WTC11 (cell line): ENCODE measurements at regions not wholly inside any gene's neighbourhood (a gene's known extent, or its start where the extent isn't known, plus 50 kb on each side); places are given as distances from the start of the nearest gene placed in this dataset.

Experiments
- ATAC-seq: fragments of 200-7000 bp; cut with Tn5 transposase; 2 replicates; pipeline ENCODE4 v1.10.0; 2021; ENCODE audit warnings: mild to moderate bottlenecking, moderate library complexity
- CTCF ChIA-PET: fragments of 300-600 bp; sonication (Branson Sonifier 250); formaldehyde crosslinking; loops from one replicate; lab custom pipeline; 2021; ENCODE audit warnings: antibody characterized with exemption; lab: Charles Lee
- POLR2A ChIA-PET: fragments of 350-600 bp; sonication (Branson Sonifier 250); formaldehyde crosslinking; loops from one replicate; lab custom pipeline; 2021; ENCODE audit warnings: antibody characterized with exemption; lab: Charles Lee
- DNase-seq: peaks from one replicate; pipeline ENCODE4 v3.0.0; 2021; ENCODE audit warnings: low spot score
- H3K27ac Mint-ChIP-seq: 2 replicates; pipeline ENCODE4 v1.8.0; 2021; ENCODE audit warnings: mixed read lengths
- H3K27me3 Mint-ChIP-seq: 2 replicates; pipeline ENCODE4 v1.8.0; 2021; ENCODE audit warnings: low read depth, mild to moderate bottlenecking, moderate library complexity, mixed read lengths
- H3K36me3 Mint-ChIP-seq: 2 replicates; pipeline ENCODE4 v1.8.0; 2021; ENCODE audit warnings: mixed read lengths
- H3K4me1 Mint-ChIP-seq: 2 replicates; pipeline ENCODE4 v1.8.0; 2022; ENCODE audit warnings: mixed read lengths
- H3K4me3 Mint-ChIP-seq: 2 replicates; pipeline ENCODE4 v1.8.0; 2021; ENCODE audit warnings: mild to moderate bottlenecking, moderate library complexity, mixed read lengths
- H3K9me3 Mint-ChIP-seq: 2 replicates; pipeline ENCODE4 v1.8.0; 2021; ENCODE audit warnings: mixed read lengths
- CREM ChIP-seq: sonication (generic); formaldehyde crosslinking; IDR thresholded peaks from 2 replicates; pipeline ENCODE4 v1.8.1; 2022; ENCODE audit warnings: mild to moderate bottlenecking, missing genetic modification reagents, moderate library complexity
- EMX1 ChIP-seq: fragments of 250-450 bp; sonication (Bioruptor Pico); IDR thresholded peaks from 2 replicates; pipeline ENCODE4 v1.8.0; 2021; ENCODE audit warnings: mild to moderate bottlenecking
- FOXJ3 ChIP-seq: sonication (generic); formaldehyde crosslinking; IDR thresholded peaks from 2 replicates; pipeline ENCODE4 v1.9.0; 2021; ENCODE audit warnings: missing genetic modification reagents, mild to moderate bottlenecking, borderline replicate concordance
- FOXK1 ChIP-seq: sonication (generic); formaldehyde crosslinking; IDR thresholded peaks from 2 replicates; pipeline ENCODE4 v1.8.0; 2022; ENCODE audit warnings: mild to moderate bottlenecking, moderate library complexity, missing genetic modification reagents
- HMGA2 ChIP-seq: fragments of 250-450 bp; sonication (Bioruptor Pico); IDR thresholded peaks from 2 replicates; pipeline ENCODE4 v1.4.0; 2021; ENCODE audit warnings: mild to moderate bottlenecking, moderate library complexity
- IRF2 ChIP-seq: sonication (generic); formaldehyde crosslinking; IDR thresholded peaks from 2 replicates; pipeline ENCODE4 v1.8.0; 2022; ENCODE audit warnings: low read depth, missing genetic modification reagents, borderline replicate concordance
- JAZF1 ChIP-seq: fragments of 250-450 bp; sonication (Bioruptor Pico); IDR thresholded peaks from 2 replicates; pipeline ENCODE4 v1.9.0; 2021; ENCODE audit warnings: moderate library complexity, mild to moderate bottlenecking, inconsistent platforms
- JUN ChIP-seq: sonication (generic); formaldehyde crosslinking; IDR thresholded peaks from 2 replicates; pipeline ENCODE4 v1.8.0; 2023; ENCODE audit warnings: mild to moderate bottlenecking, missing genetic modification reagents
- MYBL2 ChIP-seq: sonication (generic); formaldehyde crosslinking; IDR thresholded peaks from 2 replicates; pipeline ENCODE4 v1.8.1; 2023; ENCODE audit warnings: mild to moderate bottlenecking, moderate library complexity, missing genetic modification reagents
- NFATC4 ChIP-seq: fragments of 250-450 bp; sonication (Bioruptor Pico); IDR thresholded peaks from 2 replicates; pipeline ENCODE4 v1.9.0; 2021; ENCODE audit warnings: mild to moderate bottlenecking
- NR1H2 ChIP-seq: sonication (generic); formaldehyde crosslinking; IDR thresholded peaks from 2 replicates; pipeline ENCODE4 v1.9.0; 2021; ENCODE audit warnings: mild to moderate bottlenecking, moderate library complexity, missing genetic modification reagents
- RELA ChIP-seq: sonication (generic); formaldehyde crosslinking; IDR thresholded peaks from 2 replicates; pipeline ENCODE4 v1.8.1; 2022; ENCODE audit warnings: missing genetic modification reagents, mild to moderate bottlenecking, borderline replicate concordance
- RORB ChIP-seq: fragments of 250-450 bp; sonication (Bioruptor Pico); IDR thresholded peaks from 2 replicates; pipeline ENCODE4 v1.9.0; 2021; ENCODE audit warnings: mild to moderate bottlenecking
- SOX15 ChIP-seq: fragments of 250-450 bp; sonication (Bioruptor Pico); IDR thresholded peaks from 2 replicates; pipeline ENCODE4 v1.9.0; 2021; ENCODE audit warnings: mild to moderate bottlenecking
- SP1 ChIP-seq: sonication (generic); formaldehyde crosslinking; conservative IDR thresholded peaks from 2 replicates; pipeline ENCODE4 v1.8.1; 2022; ENCODE audit warnings: missing genetic modification reagents
- TCF7 ChIP-seq: sonication (generic); formaldehyde crosslinking; IDR thresholded peaks from 2 replicates; pipeline ENCODE4 v1.8.0; 2022; ENCODE audit warnings: mild to moderate bottlenecking, low read depth, missing genetic modification reagents, moderate library complexity
- ZBTB21 ChIP-seq: sonication (generic); formaldehyde crosslinking; IDR thresholded peaks from 2 replicates; pipeline ENCODE4 v1.8.1; 2023; ENCODE audit warnings: mild to moderate bottlenecking, missing genetic modification reagents, borderline replicate concordance
- ZNF138 ChIP-seq: sonication (generic); formaldehyde crosslinking; conservative IDR thresholded peaks from 2 replicates; pipeline ENCODE4 v1.8.1; 2022; ENCODE audit warnings: mild to moderate bottlenecking, moderate library complexity, missing genetic modification reagents
- ZNF219 ChIP-seq: sonication (generic); formaldehyde crosslinking; IDR thresholded peaks from 2 replicates; pipeline ENCODE4 v1.8.0; 2023; ENCODE audit warnings: missing genetic modification reagents, mild to moderate bottlenecking, borderline replicate concordance
- ZNF263 ChIP-seq: sonication (generic); formaldehyde crosslinking; IDR thresholded peaks from 2 replicates; pipeline ENCODE4 v1.8.1; 2022; ENCODE audit warnings: low read depth, mild to moderate bottlenecking, moderate library complexity, missing genetic modification reagents
- ZNF416 ChIP-seq: fragments of 250-450 bp; sonication (Bioruptor Pico); IDR thresholded peaks from 2 replicates; pipeline ENCODE4 v1.9.0; 2021; ENCODE audit warnings: mild to moderate bottlenecking, inconsistent platforms
- ZNF671 ChIP-seq: fragments of 250-450 bp; sonication (Bioruptor Pico); IDR thresholded peaks from 2 replicates; pipeline ENCODE4 v1.8.0; 2021; ENCODE audit warnings: mild to moderate bottlenecking
- TF ChIP-seq, protein P1 (sequence below): sonication (generic); formaldehyde crosslinking; IDR thresholded peaks from 2 replicates; pipeline ENCODE4 v1.8.0; 2023; ENCODE audit warnings: missing genetic modification reagents, mild to moderate bottlenecking, borderline replicate concordance
- TF ChIP-seq, protein P2 (sequence below): sonication (generic); formaldehyde crosslinking; IDR thresholded peaks from 2 replicates; pipeline ENCODE4 v1.8.1; 2022; ENCODE audit warnings: mild to moderate bottlenecking, moderate library complexity, missing genetic modification reagents
- TF ChIP-seq, protein P3 (sequence below): sonication (generic); formaldehyde crosslinking; IDR thresholded peaks from 2 replicates; pipeline ENCODE4 v1.8.0; 2022; ENCODE audit warnings: mild to moderate bottlenecking, missing genetic modification reagents
- TF ChIP-seq, protein P4 (sequence below): sonication (generic); formaldehyde crosslinking; IDR thresholded peaks from 2 replicates; pipeline ENCODE4 v1.8.1; 2023; ENCODE audit warnings: mild to moderate bottlenecking, moderate library complexity, missing genetic modification reagents
- TF ChIP-seq, protein P5 (sequence below): sonication (generic); formaldehyde crosslinking; IDR thresholded peaks from 2 replicates; pipeline ENCODE4 v1.8.1; 2022; ENCODE audit warnings: low read depth, mild to moderate bottlenecking, moderate library complexity, missing genetic modification reagents, borderline replicate concordance

DNA sequence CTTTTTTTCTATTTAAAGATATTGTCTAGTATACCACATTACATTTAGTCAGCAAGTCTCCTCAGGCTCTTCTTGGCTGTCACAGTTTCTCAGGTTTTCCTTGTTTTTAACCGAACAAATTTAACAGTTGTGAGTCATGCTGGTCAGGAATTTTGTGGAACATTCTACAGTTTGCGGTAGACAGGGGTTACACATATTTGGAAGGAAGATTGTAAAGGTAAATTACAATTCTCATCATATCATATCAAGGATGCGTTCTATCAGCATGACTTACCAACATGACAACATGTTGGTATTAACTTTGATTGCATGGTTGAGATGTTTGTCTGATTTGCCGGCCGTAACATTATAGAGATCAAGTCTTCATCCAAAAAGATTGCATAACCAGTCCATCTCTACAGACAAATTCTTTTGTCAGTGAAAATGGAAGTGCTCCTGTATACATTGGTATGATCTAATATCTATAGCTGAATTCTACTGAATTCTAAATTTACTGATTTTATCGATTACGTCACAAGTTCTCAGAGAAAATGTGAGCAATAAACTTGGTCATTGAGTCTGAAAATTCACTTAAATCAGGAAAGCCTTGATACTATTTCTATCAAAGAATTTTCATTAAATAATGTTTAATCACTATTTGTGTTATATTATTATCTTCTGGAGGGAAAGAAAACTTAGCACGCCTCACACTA lies 664.4 kb upstream of the SLC8A1 start:
- H3K27me3 Mint-ChIP-seq, result no peaks in the 10 kb centered on the region
- no peak overlapping the region for H3K27ac Mint-ChIP-seq
- DNase-seq, result no peak
- no peak overlapping the region for H3K4me3 Mint-ChIP-seq
- no peak for ATAC-seq
- H3K36me3 Mint-ChIP-seq, result peaks cover 17% of the 10 kb centered on the region
- TF ChIP-seq, protein P1, sequence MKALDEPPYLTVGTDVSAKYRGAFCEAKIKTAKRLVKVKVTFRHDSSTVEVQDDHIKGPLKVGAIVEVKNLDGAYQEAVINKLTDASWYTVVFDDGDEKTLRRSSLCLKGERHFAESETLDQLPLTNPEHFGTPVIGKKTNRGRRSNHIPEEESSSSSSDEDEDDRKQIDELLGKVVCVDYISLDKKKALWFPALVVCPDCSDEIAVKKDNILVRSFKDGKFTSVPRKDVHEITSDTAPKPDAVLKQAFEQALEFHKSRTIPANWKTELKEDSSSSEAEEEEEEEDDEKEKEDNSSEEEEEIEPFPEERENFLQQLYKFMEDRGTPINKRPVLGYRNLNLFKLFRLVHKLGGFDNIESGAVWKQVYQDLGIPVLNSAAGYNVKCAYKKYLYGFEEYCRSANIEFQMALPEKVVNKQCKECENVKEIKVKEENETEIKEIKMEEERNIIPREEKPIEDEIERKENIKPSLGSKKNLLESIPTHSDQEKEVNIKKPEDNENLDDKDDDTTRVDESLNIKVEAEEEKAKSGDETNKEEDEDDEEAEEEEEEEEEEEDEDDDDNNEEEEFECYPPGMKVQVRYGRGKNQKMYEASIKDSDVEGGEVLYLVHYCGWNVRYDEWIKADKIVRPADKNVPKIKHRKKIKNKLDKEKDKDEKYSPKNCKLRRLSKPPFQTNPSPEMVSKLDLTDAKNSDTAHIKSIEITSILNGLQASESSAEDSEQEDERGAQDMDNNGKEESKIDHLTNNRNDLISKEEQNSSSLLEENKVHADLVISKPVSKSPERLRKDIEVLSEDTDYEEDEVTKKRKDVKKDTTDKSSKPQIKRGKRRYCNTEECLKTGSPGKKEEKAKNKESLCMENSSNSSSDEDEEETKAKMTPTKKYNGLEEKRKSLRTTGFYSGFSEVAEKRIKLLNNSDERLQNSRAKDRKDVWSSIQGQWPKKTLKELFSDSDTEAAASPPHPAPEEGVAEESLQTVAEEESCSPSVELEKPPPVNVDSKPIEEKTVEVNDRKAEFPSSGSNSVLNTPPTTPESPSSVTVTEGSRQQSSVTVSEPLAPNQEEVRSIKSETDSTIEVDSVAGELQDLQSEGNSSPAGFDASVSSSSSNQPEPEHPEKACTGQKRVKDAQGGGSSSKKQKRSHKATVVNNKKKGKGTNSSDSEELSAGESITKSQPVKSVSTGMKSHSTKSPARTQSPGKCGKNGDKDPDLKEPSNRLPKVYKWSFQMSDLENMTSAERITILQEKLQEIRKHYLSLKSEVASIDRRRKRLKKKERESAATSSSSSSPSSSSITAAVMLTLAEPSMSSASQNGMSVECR, result no peak
- TF ChIP-seq HMGA2 (no peak), FOXJ3 (no peak), JAZF1 (CRISPR knock-in tag) (no peak), RELA (no peak), JUN (no peak), NR1H2 (no peak), ZNF219 (no peak), ZNF416 (no peak), ZNF263 (CRISPR knock-in tag) (no peak), ZBTB21 (CRISPR knock-in tag) (no peak)
- TF ChIP-seq, protein P2, sequence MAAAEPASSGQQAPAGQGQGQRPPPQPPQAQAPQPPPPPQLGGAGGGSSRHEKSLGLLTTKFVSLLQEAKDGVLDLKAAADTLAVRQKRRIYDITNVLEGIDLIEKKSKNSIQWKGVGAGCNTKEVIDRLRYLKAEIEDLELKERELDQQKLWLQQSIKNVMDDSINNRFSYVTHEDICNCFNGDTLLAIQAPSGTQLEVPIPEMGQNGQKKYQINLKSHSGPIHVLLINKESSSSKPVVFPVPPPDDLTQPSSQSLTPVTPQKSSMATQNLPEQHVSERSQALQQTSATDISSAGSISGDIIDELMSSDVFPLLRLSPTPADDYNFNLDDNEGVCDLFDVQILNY (CRISPR knock-in tag), result no peak
- TF ChIP-seq, protein P3, sequence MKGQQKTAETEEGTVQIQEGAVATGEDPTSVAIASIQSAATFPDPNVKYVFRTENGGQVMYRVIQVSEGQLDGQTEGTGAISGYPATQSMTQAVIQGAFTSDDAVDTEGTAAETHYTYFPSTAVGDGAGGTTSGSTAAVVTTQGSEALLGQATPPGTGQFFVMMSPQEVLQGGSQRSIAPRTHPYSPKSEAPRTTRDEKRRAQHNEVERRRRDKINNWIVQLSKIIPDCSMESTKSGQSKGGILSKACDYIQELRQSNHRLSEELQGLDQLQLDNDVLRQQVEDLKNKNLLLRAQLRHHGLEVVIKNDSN (CRISPR knock-in tag), result no peak
- TF ChIP-seq, all 79 proteins: peak for 0
- ChIA-PET POLR2A (no interaction called here), CTCF (no interaction called here)
- Mint-ChIP-seq H3K9me3 (peaks cover 25% of the 10 kb centered on the region), H3K4me1 (no peaks in the 10 kb centered on the region; the same call in 1 of the 2 replicates)

DNA sequence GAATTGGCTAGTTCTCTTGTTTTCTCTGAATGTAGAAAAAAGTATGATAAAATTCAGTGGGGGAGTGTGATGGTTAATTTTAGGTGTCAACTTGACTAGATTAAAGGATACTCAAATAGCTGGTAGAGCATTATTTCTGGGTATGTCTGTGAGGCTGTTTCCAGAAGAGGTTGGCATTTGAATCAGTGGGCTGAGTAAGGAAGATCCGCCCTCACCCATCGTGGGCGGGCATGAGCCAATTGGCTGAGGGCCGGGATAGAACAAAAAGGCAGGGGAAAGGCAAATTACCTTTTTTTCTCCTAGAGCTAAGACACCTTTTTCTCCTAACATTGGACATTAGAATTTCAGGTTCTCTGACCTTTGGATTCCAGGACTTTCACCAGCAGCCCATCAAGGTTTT lies 667.6 kb upstream of the SLC8A1 start:
- Mint-ChIP-seq H3K27me3 (no peaks in the 10 kb centered on the region), H3K27ac (no peak overlapping the region), H3K4me3 (no peak overlapping the region), H3K9me3 (peaks cover 12% of the 10 kb centered on the region), H3K36me3 (peaks cover 4% of the 10 kb centered on the region), H3K4me1 (no peaks in the 10 kb centered on the region; the same call in 1 of the 2 replicates)
- ChIA-PET POLR2A (interaction anchor here (0.5 kb wide), 1 partner anchor 163 kb away, joined by 3 read pairs; no protein-coding TSS in a partner anchor), CTCF (no interaction called here)
- TF ChIP-seq RORB (no peak), FOXK1 (CRISPR knock-in tag) (no peak), IRF2 (CRISPR knock-in tag) (no peak), SOX15 (CRISPR knock-in tag) (no peak)
- DNase-seq (no peak), ATAC-seq (no peak)

DNA sequence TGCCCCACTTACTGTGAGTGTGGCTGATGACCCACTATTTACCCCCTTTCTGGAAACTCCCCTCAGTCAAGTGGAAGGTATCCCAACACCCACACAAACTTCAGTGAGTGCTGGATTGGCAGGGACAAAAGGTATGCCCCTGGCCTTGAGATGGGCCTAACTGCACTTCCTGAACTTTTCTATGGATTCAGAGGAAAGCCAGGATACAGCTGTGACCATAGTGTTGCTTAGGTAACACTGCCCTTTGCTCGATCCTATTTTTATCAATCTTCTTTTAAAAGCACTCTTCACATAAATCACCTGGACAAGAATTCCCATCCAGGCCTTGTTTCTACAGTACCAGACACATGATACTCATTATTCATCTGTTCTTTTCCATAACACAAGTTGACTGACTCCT lies 671.5 kb upstream of the SLC8A1 start:
- DNase-seq, result no peak
- no peak for TF ChIP-seq ZNF138 (CRISPR knock-in tag)
- TF ChIP-seq TCF7 (CRISPR knock-in tag), result no peak
- no peak for TF ChIP-seq ZNF219
- TF ChIP-seq, protein P4, sequence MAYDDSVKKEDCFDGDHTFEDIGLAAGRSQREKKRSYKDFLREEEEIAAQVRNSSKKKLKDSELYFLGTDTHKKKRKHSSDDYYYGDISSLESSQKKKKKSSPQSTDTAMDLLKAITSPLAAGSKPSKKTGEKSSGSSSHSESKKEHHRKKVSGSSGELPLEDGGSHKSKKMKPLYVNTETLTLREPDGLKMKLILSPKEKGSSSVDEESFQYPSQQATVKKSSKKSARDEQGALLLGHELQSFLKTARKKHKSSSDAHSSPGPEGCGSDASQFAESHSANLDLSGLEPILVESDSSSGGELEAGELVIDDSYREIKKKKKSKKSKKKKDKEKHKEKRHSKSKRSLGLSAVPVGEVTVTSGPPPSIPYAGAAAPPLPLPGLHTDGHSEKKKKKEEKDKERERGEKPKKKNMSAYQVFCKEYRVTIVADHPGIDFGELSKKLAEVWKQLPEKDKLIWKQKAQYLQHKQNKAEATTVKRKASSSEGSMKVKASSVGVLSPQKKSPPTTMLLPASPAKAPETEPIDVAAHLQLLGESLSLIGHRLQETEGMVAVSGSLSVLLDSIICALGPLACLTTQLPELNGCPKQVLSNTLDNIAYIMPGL (CRISPR knock-in tag), result no peak
- no peak for TF ChIP-seq MYBL2 (CRISPR knock-in tag)
- TF ChIP-seq EMX1 (CRISPR knock-in tag), result no peak
- TF ChIP-seq, protein P5, sequence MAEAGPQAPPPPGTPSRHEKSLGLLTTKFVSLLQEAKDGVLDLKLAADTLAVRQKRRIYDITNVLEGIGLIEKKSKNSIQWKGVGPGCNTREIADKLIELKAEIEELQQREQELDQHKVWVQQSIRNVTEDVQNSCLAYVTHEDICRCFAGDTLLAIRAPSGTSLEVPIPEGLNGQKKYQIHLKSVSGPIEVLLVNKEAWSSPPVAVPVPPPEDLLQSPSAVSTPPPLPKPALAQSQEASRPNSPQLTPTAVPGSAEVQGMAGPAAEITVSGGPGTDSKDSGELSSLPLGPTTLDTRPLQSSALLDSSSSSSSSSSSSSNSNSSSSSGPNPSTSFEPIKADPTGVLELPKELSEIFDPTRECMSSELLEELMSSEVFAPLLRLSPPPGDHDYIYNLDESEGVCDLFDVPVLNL (CRISPR knock-in tag), result no peak
- no peak for TF ChIP-seq IRF2 (CRISPR knock-in tag)
- TF ChIP-seq ZNF671 (CRISPR knock-in tag), result no peak
- TF ChIP-seq NFATC4 (CRISPR knock-in tag), result no peak
- no peak for TF ChIP-seq SP1 (CRISPR knock-in tag)
- no peak for TF ChIP-seq CREM (CRISPR knock-in tag)

More for the DNA sequence above, 671.5 kb upstream of the SLC8A1 start:
- no peaks in the 10 kb centered on the region for H3K27me3 Mint-ChIP-seq
- ChIA-PET POLR2A (no interaction called here), CTCF (no interaction called here)
- H3K4me1 Mint-ChIP-seq, result no peaks in the 10 kb centered on the region; the same call in 1 of the 2 replicates
- ATAC-seq, result no peak
- no peak overlapping the region for H3K27ac Mint-ChIP-seq
- H3K36me3 Mint-ChIP-seq, result peaks cover 20% of the 10 kb centered on the region
- H3K9me3 Mint-ChIP-seq, result peaks cover 34% of the 10 kb centered on the region
- H3K4me3 Mint-ChIP-seq, result no peak overlapping the region
